PFSK-1 (cell line): ENCODE measurements at regions not wholly inside any gene's neighbourhood (a gene's known extent, or its start where the extent isn't known, plus 50 kb on each side); places are given as distances from the start of the nearest gene placed in this dataset.

Source experiments
- FOXP2 ChIP-seq: optimal IDR thresholded peaks from 2 replicates; pipeline ENCODE3; 2011; ENCODE audit warnings: borderline replicate concordance, control low read depth, inconsistent platforms; ENCODE audit not compliant: insufficient read depth; ENCODE audit errors: extremely low read length, extremely low read depth
- POLR2AphosphoS5 ChIP-seq: IDR thresholded peaks from 2 replicates; pipeline ENCODE4 v1.6.1; 2012; ENCODE audit warnings: low read depth, mild to moderate bottlenecking, control low read depth, low read length, moderate library complexity
- SIN3A ChIP-seq: IDR thresholded peaks from 2 replicates; pipeline ENCODE4 v1.6.1; 2012; ENCODE audit warnings: mild to moderate bottlenecking, low read length, moderate library complexity, borderline replicate concordance; ENCODE audit not compliant: insufficient read depth
- TAF1 ChIP-seq: IDR thresholded peaks from 2 replicates; pipeline ENCODE4 v1.6.1; 2012; ENCODE audit warnings: low read length, control low read depth, borderline replicate concordance; ENCODE audit not compliant: insufficient read depth
- TF ChIP-seq, protein P1 (sequence below), 2 experiments: IDR thresholded peaks; 2 replicates each; pipeline versions ENCODE4 v1.6.1 to v1.8.0; 2011 to 2012; ENCODE audit warnings: low read depth in 2 of 2, low read length in 2 of 2, control low read depth in 1 of 2, inconsistent platforms in 1 of 2, mild to moderate bottlenecking in 1 of 2, moderate library complexity in 1 of 2; ENCODE audit not compliant: insufficient read depth in 1 of 2

DNA sequence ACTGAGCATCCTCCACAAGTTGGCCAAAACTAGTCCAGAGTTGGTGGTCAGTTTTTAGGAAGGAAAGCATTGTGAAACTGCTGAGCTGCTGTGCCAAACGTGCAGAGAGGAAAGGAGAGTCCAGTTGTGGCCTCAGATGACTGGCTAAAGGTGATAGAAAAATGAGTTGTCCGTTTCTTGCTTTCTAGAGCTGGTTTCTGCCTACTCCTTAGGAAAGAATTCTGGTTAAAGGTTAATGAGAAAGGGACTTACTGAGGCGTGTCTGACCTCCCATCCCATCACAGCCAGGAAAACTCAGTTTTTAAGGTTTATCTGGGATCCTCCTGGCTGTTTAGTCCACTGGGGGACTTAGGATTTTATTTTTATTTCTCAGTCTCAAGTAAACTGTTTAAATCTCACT, 1186.3 kb downstream of the UQCRFS1 start:
- TF ChIP-seq, protein P1, sequence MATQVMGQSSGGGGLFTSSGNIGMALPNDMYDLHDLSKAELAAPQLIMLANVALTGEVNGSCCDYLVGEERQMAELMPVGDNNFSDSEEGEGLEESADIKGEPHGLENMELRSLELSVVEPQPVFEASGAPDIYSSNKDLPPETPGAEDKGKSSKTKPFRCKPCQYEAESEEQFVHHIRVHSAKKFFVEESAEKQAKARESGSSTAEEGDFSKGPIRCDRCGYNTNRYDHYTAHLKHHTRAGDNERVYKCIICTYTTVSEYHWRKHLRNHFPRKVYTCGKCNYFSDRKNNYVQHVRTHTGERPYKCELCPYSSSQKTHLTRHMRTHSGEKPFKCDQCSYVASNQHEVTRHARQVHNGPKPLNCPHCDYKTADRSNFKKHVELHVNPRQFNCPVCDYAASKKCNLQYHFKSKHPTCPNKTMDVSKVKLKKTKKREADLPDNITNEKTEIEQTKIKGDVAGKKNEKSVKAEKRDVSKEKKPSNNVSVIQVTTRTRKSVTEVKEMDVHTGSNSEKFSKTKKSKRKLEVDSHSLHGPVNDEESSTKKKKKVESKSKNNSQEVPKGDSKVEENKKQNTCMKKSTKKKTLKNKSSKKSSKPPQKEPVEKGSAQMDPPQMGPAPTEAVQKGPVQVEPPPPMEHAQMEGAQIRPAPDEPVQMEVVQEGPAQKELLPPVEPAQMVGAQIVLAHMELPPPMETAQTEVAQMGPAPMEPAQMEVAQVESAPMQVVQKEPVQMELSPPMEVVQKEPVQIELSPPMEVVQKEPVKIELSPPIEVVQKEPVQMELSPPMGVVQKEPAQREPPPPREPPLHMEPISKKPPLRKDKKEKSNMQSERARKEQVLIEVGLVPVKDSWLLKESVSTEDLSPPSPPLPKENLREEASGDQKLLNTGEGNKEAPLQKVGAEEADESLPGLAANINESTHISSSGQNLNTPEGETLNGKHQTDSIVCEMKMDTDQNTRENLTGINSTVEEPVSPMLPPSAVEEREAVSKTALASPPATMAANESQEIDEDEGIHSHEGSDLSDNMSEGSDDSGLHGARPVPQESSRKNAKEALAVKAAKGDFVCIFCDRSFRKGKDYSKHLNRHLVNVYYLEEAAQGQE (IDR thresholded peaks at IDR 0.05; ENCODE audit: insufficient read depth in 1 of 2, low read depth in 2 of 2, low read length in 2 of 2): no peak
- no peak for TF ChIP-seq SIN3A
- TF ChIP-seq POLR2AphosphoS5: no peak
- TF ChIP-seq FOXP2: no peak
- TF ChIP-seq TAF1: no peak
